ENCODE measurements at regions not wholly inside any gene's neighbourhood (a gene's known extent, or its start where the extent isn't known, plus 50 kb on each side); places are given as distances from the start of the nearest gene placed in this dataset.

DNA sequence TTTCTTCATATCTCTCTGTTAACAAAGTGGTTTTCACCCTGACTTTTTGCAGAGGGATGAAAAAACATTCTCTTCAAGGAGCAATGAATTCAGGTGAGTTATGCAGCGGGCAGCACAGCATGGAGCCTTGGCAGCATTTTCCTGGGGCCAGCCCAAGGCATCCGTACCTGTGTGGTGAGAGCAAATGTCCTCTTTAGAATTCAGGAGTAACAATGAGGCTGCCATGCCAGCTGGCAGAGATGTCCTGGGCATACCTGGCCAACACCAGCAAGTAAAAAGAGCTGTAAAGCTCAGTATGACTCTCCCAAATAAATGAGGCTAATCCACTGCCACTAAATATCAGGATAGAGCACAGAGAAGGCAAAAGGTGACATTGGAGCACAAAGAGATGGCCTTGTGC lies 277.6 kb upstream of the TRPC7 start:
- no peak for TF ChIP-seq ZFX (IDR thresholded peaks at IDR 0.05; ENCODE audit: borderline replicate concordance)
- TF ChIP-seq, protein P1, sequence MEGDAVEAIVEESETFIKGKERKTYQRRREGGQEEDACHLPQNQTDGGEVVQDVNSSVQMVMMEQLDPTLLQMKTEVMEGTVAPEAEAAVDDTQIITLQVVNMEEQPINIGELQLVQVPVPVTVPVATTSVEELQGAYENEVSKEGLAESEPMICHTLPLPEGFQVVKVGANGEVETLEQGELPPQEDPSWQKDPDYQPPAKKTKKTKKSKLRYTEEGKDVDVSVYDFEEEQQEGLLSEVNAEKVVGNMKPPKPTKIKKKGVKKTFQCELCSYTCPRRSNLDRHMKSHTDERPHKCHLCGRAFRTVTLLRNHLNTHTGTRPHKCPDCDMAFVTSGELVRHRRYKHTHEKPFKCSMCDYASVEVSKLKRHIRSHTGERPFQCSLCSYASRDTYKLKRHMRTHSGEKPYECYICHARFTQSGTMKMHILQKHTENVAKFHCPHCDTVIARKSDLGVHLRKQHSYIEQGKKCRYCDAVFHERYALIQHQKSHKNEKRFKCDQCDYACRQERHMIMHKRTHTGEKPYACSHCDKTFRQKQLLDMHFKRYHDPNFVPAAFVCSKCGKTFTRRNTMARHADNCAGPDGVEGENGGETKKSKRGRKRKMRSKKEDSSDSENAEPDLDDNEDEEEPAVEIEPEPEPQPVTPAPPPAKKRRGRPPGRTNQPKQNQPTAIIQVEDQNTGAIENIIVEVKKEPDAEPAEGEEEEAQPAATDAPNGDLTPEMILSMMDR (IDR thresholded peaks at IDR 0.05): no peak
- H3K27ac ChIP-seq: no peak overlapping the region

DNA sequence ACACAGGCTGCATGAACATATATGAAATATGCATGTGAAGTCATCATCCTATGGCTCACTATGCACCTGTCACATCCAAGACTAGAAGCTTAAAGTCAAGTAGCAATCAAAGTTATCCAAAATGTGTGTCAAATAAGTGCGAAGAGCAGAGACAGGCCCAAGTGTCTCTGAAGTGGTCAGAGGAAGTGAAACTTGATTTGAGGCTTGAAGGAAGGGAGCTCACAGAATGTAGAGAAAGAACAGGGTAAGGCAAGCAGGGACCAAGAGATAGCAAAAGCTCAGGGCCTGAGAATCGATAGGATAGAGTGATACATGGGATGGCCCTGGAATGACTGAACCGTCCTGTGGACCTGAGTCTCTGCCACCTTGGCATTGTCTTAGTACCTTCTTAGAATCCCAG lies 274.3 kb upstream of the TRPC7 start:
- TF ChIP-seq, protein P1 (IDR thresholded peaks at IDR 0.05): no peak
- no peak for TF ChIP-seq ZFX (IDR thresholded peaks at IDR 0.05; ENCODE audit: borderline replicate concordance)
- H3K27ac ChIP-seq: no peak overlapping the region

DNA sequence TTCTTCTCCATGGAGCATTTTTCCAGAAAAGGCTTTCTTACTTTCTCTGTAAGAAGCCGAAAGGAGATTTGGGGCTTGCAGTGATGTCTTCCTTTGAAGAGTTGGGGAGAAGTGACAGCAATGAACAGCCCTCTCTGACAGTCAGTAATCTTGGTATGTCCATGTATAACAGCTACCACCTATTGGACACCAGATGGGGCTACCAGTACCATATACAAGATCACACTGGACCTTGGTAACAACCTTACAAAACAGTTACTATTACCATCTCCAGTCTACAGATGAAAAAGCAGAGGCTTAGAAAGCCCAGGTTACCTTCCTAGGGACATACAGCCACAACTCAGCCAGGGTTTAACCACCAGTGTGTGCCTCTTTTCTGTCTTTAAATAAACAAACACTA lies 272.7 kb upstream of the TRPC7 start:
- TF ChIP-seq ZFX (IDR thresholded peaks at IDR 0.05; ENCODE audit: borderline replicate concordance): no peak
- TF ChIP-seq, protein P1 (IDR thresholded peaks at IDR 0.05): no peak

DNA sequence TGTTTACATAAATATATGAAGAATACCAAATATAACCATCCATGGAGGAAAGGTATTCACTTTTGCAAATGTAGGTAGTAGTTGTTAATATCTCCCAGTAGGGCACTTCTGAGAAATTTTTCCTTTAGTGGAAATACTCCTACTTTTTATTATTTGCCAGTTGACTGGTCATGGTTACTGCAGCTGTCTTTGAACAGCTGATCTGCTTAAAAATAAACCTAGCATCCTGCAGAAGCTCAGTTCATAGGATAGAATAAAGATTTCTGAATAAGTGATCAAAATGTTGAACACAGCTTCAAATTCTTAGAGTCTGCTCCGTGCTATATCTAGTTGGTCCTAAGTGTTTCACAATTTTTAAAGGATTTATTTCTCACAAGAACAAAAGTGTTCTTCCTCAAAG lies 270.7 kb upstream of the TRPC7 start:
- no peak overlapping the region for H3K27ac ChIP-seq
- no peak for TF ChIP-seq ZFX (IDR thresholded peaks at IDR 0.05; ENCODE audit: borderline replicate concordance)
- TF ChIP-seq, protein P1 (IDR thresholded peaks at IDR 0.05): no peak

More for the DNA sequence above, 272.7 kb upstream of the TRPC7 start:
- no peak overlapping the region for H3K27ac ChIP-seq

DNA sequence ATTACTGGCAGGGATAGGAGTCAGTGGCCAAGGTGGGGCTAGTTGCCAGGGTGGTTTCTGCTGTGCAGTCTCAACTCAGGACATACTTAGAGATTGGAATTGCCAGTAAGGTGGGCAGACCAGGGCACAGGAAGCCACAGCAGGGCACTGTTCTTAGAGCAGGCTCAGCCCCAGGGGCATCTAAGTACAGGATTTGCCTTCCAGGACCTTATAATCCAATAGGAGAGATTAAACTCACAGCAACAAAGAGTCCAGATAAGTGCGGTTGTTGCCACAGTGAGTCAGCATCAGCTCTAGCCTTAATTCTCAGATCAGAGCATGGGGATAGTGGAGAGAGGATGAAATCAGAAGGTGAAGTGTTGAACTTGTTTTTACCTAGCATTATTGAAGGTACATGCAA lies 265.8 kb upstream of the TRPC7 start:
- H3K27ac ChIP-seq: no peak overlapping the region
- TF ChIP-seq, protein P1 (IDR thresholded peaks at IDR 0.05): no peak
- TF ChIP-seq ZFX (IDR thresholded peaks at IDR 0.05; ENCODE audit: borderline replicate concordance): no peak

DNA sequence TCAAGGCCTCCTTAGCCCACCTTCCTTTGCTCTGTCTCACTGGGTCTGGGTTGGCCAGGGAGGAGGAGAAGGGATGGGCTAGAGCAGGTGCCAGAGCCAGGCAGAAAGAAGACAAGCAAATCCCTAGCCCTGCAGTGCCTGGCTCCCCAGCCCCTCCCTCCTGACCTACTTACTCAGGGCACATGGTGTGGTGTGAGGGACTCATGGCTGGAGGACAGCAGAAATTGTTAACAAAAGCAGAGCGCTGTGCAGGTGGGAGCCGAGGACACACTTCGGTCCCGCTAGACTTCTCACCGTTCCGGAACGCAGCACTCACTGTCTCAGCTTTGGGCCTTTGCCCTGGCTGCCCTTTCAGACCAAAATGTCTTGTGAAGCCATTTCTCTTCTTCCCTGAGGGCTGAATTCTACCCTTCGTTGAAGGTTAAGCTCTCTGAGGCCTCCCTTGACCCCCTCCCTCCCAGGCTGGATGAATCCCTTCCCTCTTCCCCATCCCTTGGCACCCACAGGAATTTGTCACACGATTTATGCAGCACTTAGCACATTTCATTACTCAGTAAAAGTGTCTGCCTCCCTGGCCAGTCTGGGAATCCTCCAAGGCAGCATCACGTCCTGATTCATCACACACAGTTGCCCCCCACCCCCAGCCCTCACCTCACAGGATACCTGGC lies 263.9 kb upstream of the TRPC7 start:
- TF ChIP-seq ZFX (IDR thresholded peaks at IDR 0.05; ENCODE audit: borderline replicate concordance): no peak
- TF ChIP-seq, protein P1 (IDR thresholded peaks at IDR 0.05): no peak
- no peak overlapping the region for H3K27ac ChIP-seq

DNA sequence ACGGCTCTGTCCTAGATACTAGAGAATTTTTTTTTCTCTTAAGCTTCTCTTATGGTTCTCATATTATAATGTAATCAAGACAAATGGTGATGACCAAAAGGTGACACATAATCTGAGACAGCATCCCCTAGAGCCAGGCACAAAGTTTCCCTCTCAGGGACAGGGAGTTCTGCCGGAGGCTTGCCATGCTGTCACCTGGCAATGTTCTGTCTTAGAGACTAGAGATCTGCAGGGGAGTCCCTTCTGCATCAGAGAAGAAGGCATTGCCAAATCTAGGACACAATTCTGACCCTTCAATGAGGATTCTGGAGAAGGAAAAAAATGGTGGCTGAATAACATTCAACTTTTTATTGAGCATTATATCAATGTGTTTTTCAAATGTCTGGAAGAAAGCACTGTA lies 261.2 kb upstream of the TRPC7 start:
- H3K27ac ChIP-seq: no peak overlapping the region
- TF ChIP-seq ZFX (IDR thresholded peaks at IDR 0.05; ENCODE audit: borderline replicate concordance): no peak
- TF ChIP-seq, protein P1 (IDR thresholded peaks at IDR 0.05): no peak

Data from 22Rv1 (cell line).